NB4 (cell line): ENCODE measurements at regions not wholly inside any gene's neighbourhood (a gene's known extent, or its start where the extent isn't known, plus 50 kb on each side); places are given as distances from the start of the nearest gene placed in this dataset.

Experiments
- CTCF ChIP-seq: IDR thresholded peaks from one replicate; pipeline ENCODE4 v1.5.1; 2012; ENCODE audit warnings: low read depth, low read length
- MAX ChIP-seq: IDR thresholded peaks from 2 replicates; pipeline ENCODE4 v1.6.1; 2011; ENCODE audit warnings: low read depth, low read length
- POLR2A ChIP-seq: IDR thresholded peaks from 2 replicates; pipeline ENCODE4 v1.6.1; 2011; ENCODE audit warnings: mild to moderate bottlenecking; ENCODE audit not compliant: insufficient read length; ENCODE audit errors: extremely low read depth

DNA sequence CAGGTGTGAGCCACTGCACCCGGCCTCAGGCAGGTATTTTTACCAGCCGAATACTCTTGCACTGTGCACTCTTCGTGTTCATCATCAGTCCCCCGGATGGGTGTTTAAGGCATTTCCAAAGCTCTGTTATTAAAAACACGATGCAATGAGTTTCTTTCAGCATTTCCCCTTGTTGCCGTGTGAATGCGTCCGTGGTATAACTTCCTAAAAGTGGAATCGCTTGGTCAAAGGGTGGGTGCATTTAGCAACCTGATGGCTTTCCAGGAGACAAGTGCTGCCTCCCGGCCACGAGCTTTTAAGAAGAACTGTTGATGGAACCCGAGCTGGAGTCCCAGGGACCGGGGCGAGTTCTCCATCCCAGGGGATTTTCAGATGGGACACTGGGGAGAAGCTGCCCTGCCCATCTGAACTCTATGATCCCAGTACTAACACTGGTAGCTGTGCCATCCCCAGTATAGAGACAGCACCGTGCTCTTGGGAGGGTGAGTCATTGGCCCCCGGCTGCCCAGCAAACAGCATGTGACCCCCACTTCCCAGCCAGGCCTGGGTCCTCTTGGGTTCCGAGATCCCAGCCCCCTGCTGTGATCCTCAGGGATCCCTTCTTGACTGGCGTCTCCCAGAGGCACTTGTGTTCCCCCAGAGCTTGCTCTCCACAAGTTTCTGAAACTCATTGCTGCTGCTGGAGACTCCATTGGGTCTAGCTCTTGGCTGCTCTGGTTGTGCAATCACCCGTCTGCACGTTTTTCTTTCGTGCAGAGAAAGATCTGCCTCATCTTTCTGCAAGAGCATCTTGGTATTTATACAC lies 169.5 kb upstream of the IER5L start:
- TF ChIP-seq POLR2A (no peak), CTCF (no peak), MAX (no peak; the same call in 1 of the 2 replicates)
